ENCODE measurements at regions not wholly inside any gene's neighbourhood (a gene's known extent, or its start where the extent isn't known, plus 50 kb on each side); places are given as distances from the start of the nearest gene placed in this dataset.

- TF ChIP-seq POLR2A (IDR thresholded peaks at IDR 0.05), result no peak
- TF ChIP-seq, protein P1, sequence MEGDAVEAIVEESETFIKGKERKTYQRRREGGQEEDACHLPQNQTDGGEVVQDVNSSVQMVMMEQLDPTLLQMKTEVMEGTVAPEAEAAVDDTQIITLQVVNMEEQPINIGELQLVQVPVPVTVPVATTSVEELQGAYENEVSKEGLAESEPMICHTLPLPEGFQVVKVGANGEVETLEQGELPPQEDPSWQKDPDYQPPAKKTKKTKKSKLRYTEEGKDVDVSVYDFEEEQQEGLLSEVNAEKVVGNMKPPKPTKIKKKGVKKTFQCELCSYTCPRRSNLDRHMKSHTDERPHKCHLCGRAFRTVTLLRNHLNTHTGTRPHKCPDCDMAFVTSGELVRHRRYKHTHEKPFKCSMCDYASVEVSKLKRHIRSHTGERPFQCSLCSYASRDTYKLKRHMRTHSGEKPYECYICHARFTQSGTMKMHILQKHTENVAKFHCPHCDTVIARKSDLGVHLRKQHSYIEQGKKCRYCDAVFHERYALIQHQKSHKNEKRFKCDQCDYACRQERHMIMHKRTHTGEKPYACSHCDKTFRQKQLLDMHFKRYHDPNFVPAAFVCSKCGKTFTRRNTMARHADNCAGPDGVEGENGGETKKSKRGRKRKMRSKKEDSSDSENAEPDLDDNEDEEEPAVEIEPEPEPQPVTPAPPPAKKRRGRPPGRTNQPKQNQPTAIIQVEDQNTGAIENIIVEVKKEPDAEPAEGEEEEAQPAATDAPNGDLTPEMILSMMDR (IDR thresholded peaks at IDR 0.05), result no peak
Observed at GRCh38 chr10:44577533-44577932, 192.6 kb upstream of the CXCL12 start.

All from uterus (tissue), 2 donors.